SH-SY5Y (cell line): ENCODE measurements at regions not wholly inside any gene's neighbourhood (a gene's known extent, or its start where the extent isn't known, plus 50 kb on each side); places are given as distances from the start of the nearest gene placed in this dataset.

ENCODE experiments used
- GATA2 ChIP-seq: IDR thresholded peaks from 2 replicates; pipeline ENCODE4 v1.6.1; 2011; ENCODE audit warnings: mild to moderate bottlenecking, low read depth, low read length
- GATA3 ChIP-seq: IDR thresholded peaks from 2 replicates; pipeline ENCODE4 v1.6.1; 2011; ENCODE audit warnings: low read depth, mild to moderate bottlenecking, low read length, moderate library complexity

DNA sequence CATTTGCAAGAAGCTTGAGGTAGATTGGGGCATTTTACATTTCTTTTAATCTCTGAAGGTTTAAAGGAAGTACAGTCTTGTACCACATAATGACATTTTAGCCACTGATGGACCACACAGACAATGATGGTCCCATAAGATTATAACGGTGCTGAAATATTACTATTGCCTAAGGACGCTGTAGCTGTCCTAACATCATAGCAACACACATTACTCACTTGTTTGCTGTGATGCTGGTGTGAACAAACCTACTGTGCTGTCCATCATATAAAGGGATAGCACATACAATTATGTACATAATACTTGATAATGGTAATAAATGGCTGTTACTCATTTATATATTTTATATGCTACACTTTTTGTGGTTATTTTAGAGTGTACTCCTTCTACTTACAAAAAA, 127.1 kb upstream of the CPNE8 start:
- no peak for TF ChIP-seq GATA2
- no peak for TF ChIP-seq GATA3
